ENCODE measurements at regions not wholly inside any gene's neighbourhood (a gene's known extent, or its start where the extent isn't known, plus 50 kb on each side); places are given as distances from the start of the nearest gene placed in this dataset.

DNA sequence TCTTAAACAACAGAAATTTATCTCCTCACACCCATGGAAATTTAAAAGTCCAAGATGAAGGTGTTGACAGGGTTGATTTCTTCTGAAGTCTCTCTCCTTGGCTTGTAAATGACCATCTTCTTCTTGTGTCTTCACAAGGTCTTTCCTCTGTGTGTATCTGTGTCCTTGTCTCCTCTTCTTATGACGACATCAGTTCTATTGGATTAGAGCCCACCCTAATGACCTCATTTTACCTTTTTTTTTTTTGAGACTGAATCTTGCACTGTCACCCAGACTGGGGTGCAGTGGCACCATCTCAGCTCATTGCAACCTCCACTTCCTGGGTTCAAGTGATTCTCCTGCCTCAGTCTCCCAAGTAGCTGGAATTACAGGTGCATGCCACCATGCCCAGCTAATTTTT lies 429.0 kb upstream of the CDH5 start:
- TF ChIP-seq, protein P1, sequence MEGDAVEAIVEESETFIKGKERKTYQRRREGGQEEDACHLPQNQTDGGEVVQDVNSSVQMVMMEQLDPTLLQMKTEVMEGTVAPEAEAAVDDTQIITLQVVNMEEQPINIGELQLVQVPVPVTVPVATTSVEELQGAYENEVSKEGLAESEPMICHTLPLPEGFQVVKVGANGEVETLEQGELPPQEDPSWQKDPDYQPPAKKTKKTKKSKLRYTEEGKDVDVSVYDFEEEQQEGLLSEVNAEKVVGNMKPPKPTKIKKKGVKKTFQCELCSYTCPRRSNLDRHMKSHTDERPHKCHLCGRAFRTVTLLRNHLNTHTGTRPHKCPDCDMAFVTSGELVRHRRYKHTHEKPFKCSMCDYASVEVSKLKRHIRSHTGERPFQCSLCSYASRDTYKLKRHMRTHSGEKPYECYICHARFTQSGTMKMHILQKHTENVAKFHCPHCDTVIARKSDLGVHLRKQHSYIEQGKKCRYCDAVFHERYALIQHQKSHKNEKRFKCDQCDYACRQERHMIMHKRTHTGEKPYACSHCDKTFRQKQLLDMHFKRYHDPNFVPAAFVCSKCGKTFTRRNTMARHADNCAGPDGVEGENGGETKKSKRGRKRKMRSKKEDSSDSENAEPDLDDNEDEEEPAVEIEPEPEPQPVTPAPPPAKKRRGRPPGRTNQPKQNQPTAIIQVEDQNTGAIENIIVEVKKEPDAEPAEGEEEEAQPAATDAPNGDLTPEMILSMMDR (conservative IDR thresholded peaks at IDR 0.05; ENCODE audit: low read length) = no peak
- TF ChIP-seq EZH2phosphoT487 (IDR thresholded peaks at IDR 0.05; ENCODE audit: borderline replicate concordance, low read depth, low read length) = no peak
